ENCODE measurements at regions not wholly inside any gene's neighbourhood (a gene's known extent, or its start where the extent isn't known, plus 50 kb on each side); places are given as distances from the start of the nearest gene placed in this dataset.

- peaks cover 7% of the 10 kb centered on the region for H3K36me3 Mint-ChIP-seq
- H3K27me3 Mint-ChIP-seq = no peaks in the 10 kb centered on the region
- peaks cover 8 to 28% (median 25%) of the 10 kb centered on the region in 3 donors for H3K9me3 Mint-ChIP-seq
- no peak overlapping the region for H3K27ac Mint-ChIP-seq
- no peaks in the 10 kb centered on the region for H3K4me1 Mint-ChIP-seq
- no peak overlapping the region for H3K4me3 Mint-ChIP-seq
Measured at GRCh38 chr7:22647451-22648257, 79.3 kb upstream of the IL6 start.

DNA sequence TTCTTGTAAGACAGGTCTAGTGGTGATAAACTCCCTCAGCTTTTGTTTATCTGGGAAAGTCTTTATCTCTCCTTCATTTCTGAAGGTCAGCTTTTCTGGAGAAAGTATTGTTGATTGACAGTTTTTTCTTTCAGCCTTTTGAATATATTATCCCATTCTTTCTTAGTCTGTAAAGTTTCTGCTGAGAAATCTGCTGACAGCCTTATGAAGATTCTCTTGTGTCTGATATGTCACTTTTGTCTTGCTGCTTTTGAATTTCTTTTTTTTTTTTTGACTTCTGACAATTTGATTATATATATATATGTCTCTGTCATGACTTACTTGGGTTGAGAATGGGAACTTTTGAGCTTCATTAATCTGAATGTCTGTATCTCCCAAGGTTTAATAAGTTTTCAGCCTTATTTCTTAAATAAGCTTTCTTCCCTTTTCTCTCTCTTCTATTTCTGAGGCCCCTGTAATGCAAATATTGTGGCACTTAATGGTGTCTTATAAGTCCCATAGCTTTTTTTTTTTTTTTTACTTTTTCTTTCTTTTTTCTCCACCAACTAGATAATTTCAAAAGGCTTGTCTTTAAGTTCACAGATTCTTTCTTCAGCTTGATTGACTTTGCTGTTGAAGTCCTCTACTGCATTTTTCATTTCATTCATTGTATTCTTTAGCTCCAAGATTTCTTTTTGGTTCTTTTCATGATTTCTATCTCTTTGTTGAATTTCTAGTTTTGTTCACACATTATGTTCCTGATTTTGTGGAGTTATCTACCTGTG is 81.4 kb upstream of the IL6 start:
- H3K4me1 Mint-ChIP-seq = peaks cover 1 to 9% (median 2%) of the 10 kb centered on the region in 3 donors

DNA sequence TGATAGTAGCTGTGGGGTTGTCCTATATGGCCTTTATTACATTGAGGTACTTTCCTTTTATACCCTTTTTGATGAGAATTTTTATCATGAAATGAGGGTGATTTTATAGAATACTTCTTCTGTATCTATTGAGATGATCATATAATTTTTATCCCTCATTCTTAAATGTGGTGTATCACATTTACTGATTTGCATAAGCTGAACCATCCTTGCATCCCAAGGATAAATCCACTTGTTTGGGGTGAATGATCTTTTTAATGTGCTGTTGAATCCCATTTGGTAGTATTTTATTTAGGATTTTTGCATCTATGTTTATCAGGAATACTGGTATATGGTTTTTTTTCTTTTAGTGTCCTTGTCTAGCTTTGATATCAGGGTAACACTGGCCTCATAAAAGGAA is 84.5 kb upstream of the IL6 start:
- Mint-ChIP-seq H3K27ac (no peak overlapping the region), H3K4me3 (peak overlapping the region in 1 of 4 donors; percentile 9), H3K27me3 (no peaks in the 10 kb centered on the region), H3K36me3 (peaks cover 2% of the 10 kb centered on the region), H3K4me1 (peaks cover 2 to 10% (median 7%) of the 10 kb centered on the region in 3 donors), H3K9me3 (peaks cover 10 to 26% (median 20%) of the 10 kb centered on the region in 3 donors)

More for the DNA sequence above, 81.4 kb upstream of the IL6 start:
- peak overlapping the region in 1 of 4 donors; percentile 56 for H3K4me3 Mint-ChIP-seq
- peaks cover 7% of the 10 kb centered on the region for H3K36me3 Mint-ChIP-seq
- H3K27me3 Mint-ChIP-seq = no peaks in the 10 kb centered on the region
- H3K27ac Mint-ChIP-seq = no peak overlapping the region
- peaks cover 12 to 34% (median 31%) of the 10 kb centered on the region in 3 donors for H3K9me3 Mint-ChIP-seq

DNA sequence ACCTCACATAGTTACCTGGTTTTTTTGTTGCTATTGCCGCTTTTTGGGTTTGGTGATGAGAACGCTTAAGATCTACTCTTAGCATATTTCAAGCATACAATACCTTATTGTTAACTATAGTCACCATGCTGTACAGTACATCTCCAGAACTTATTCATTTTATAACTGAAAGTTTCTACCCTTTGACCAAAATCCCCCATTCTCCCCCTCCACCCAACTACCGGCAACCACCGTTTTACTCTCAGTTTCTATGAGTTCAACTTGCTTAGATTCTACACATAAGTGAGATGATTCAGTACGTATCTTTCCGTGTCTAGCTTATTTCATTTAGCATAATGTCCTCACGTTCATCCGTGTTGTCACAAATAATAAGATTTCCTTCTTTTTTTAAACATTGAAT is 86.7 kb upstream of the IL6 start:
- H3K27ac Mint-ChIP-seq = no peak overlapping the region
- peaks cover 3% of the 10 kb centered on the region for H3K36me3 Mint-ChIP-seq
- no peaks in the 10 kb centered on the region for H3K27me3 Mint-ChIP-seq
- H3K9me3 Mint-ChIP-seq = peaks cover 9 to 17% (median 14%) of the 10 kb centered on the region in 3 donors
- peaks cover 2 to 10% (median 7%) of the 10 kb centered on the region in 3 donors for H3K4me1 Mint-ChIP-seq
- H3K4me3 Mint-ChIP-seq = peak overlapping the region in 2 of 4 donors; percentile 83 to 89

DNA sequence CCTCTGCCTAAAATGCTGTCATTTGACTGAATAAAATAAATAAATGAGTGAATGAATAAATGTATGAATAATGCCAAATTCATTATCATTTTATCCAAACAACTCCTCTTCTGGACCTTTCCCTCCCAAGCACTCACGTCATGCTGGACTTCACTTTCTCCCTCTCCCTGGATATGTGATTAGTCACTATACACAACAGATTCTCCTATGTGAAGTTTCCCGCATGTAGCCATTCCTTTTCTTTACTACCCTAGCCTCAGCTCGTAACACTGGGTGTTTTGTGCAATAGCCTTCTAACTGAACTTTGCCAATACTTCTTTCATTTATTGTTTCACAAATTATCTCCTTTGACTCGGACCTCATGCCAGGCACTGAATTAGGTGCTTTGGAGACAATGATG is 87.6 kb upstream of the IL6 start:
- Mint-ChIP-seq H3K4me3 (peak overlapping the region in 1 of 4 donors; percentile 15), H3K36me3 (peaks cover 1% of the 10 kb centered on the region), H3K4me1 (peaks cover 2 to 10% (median 7%) of the 10 kb centered on the region in 3 donors), H3K27ac (no peak overlapping the region), H3K9me3 (peaks cover 9 to 17% (median 17%) of the 10 kb centered on the region in 3 donors), H3K27me3 (no peaks in the 10 kb centered on the region)

DNA sequence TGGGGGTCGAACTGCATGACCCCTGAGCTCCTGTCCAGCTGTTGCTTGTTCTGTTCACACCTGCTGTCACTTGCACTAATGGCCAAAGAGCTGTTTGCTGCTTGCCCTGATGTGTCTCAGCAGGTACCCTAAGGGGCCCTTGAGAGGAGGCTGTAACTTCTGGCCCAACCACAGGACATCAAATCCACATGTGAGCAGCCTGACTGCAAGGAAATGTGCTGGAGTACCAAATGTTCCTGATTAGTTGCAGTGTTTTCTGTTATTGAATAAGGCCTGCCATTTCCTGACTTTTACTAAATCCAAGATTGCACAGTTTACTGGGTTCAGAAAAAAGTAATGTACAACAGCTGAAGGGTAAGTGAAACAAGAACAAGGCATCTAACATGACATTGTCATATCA is 91.7 kb upstream of the IL6 start:
- no peaks in the 10 kb centered on the region for H3K27me3 Mint-ChIP-seq
- no peak overlapping the region for H3K4me3 Mint-ChIP-seq
- H3K4me1 Mint-ChIP-seq = peaks cover 0 to 3% (median 0%) of the 10 kb centered on the region in 3 donors
- peaks cover 1% of the 10 kb centered on the region for H3K36me3 Mint-ChIP-seq
- H3K27ac Mint-ChIP-seq = no peak overlapping the region
- H3K9me3 Mint-ChIP-seq = peaks cover 0 to 2% (median 0%) of the 10 kb centered on the region in 3 donors

- Mint-ChIP-seq H3K4me1 (no peaks in the 10 kb centered on the region), H3K27ac (no peak overlapping the region)
Measured at GRCh38 chr7:22633954-22634474, 93.0 kb upstream of the IL6 start.

GRCh38 chr7:22633286-22633953 is 93.6 kb upstream of the IL6 start:
- no peaks in the 10 kb centered on the region for H3K4me1 Mint-ChIP-seq
- H3K9me3 Mint-ChIP-seq = peaks cover 0 to 2% (median 0%) of the 10 kb centered on the region in 3 donors
- no peak overlapping the region for H3K4me3 Mint-ChIP-seq
- H3K36me3 Mint-ChIP-seq = peaks cover 1% of the 10 kb centered on the region
- no peaks in the 10 kb centered on the region for H3K27me3 Mint-ChIP-seq
- no peak overlapping the region for H3K27ac Mint-ChIP-seq

More at GRCh38 chr7:22633954-22634474, 93.0 kb upstream of the IL6 start:
- Mint-ChIP-seq H3K4me3 (no peak overlapping the region), H3K36me3 (peaks cover 1% of the 10 kb centered on the region), H3K9me3 (peaks cover 0 to 2% (median 0%) of the 10 kb centered on the region in 3 donors), H3K27me3 (no peaks in the 10 kb centered on the region)

GRCh38 chr7:22632674-22633073 is 94.3 kb upstream of the IL6 start:
- Mint-ChIP-seq H3K36me3 (peaks cover 1% of the 10 kb centered on the region), H3K27ac (no peak overlapping the region), H3K4me3 (no peak overlapping the region), H3K4me1 (no peaks in the 10 kb centered on the region), H3K27me3 (no peaks in the 10 kb centered on the region), H3K9me3 (peaks cover 0 to 2% (median 0%) of the 10 kb centered on the region in 3 donors)

DNA sequence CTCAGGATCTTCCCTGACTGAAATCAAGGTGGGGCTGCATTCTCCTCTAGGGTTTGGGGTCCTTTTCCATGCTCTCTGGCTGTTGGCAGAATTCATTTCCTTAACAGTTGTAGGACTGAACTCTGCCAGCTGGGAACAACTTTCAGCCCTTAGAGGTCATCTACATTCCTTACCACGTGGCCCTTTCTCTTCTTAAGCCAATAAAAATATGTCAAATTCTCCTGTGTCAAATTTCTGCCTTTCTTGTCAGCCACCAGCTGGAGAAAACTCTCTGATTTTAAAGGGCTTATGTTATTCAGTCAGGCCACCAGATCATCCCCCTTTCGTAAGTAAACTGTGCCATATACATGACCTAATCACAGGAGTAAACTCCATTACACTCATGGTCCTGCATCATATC is 95.3 kb upstream of the IL6 start:
- no peak overlapping the region for H3K27ac Mint-ChIP-seq
- H3K36me3 Mint-ChIP-seq = peaks cover 1% of the 10 kb centered on the region
- no peaks in the 10 kb centered on the region for H3K27me3 Mint-ChIP-seq
- H3K9me3 Mint-ChIP-seq = peaks cover 0 to 2% (median 0%) of the 10 kb centered on the region in 3 donors
- no peak overlapping the region for H3K4me3 Mint-ChIP-seq
- H3K4me1 Mint-ChIP-seq = no peaks in the 10 kb centered on the region

- no peaks in the 10 kb centered on the region for H3K36me3 Mint-ChIP-seq
- no peaks in the 10 kb centered on the region for H3K4me1 Mint-ChIP-seq
- H3K27me3 Mint-ChIP-seq = no peaks in the 10 kb centered on the region
- no peak overlapping the region for H3K27ac Mint-ChIP-seq
- H3K4me3 Mint-ChIP-seq = no peak overlapping the region
- peaks cover 0 to 2% (median 0%) of the 10 kb centered on the region in 3 donors for H3K9me3 Mint-ChIP-seq
Measured at GRCh38 chr7:22630069-22630468, 96.9 kb upstream of the IL6 start.

DNA sequence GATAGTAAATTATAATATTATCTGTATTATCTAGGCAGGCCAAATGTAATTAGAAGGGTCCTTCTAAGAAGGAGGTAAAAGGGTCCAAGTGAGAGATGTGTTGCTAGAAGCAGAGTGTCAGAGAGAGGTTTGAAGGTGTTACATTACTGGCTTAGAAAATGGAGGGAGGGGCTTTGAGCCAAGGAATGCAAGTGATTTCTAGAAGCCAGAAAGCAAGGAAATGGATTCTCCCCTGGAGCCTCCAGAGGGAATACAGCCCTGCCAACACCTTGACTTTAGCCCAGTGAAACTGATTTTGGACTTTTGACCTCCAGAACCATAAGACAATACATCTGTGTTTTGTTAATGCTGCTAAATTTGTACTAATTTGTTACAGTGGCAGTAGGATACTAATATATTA is 97.9 kb upstream of the IL6 start:
- H3K36me3 Mint-ChIP-seq = no peaks in the 10 kb centered on the region
- no peak overlapping the region for H3K27ac Mint-ChIP-seq
- H3K9me3 Mint-ChIP-seq = no peaks in the 10 kb centered on the region

DNA sequence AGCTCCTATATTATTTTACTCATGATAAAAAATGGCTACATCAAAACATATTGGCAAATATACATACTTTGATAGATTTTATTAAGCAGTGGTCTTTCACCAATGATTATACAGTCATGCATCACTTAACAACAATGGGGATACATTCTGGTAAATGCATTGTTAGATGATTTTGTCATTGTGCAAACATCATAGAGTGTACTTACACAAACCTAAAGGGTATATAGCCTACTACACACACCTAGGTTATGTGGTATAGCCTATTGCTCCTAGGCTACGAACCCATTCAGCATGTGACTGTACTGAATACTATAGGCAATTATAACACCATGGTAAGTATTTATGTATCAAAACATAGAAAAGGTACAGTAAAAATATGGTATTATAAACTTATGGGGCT is 98.9 kb upstream of the IL6 start:
- Mint-ChIP-seq H3K27ac (no peak overlapping the region), H3K36me3 (no peaks in the 10 kb centered on the region), H3K9me3 (no peaks in the 10 kb centered on the region), H3K27me3 (no peaks in the 10 kb centered on the region), H3K4me3 (no peak overlapping the region), H3K4me1 (no peaks in the 10 kb centered on the region)

More for the DNA sequence above, 97.9 kb upstream of the IL6 start:
- no peaks in the 10 kb centered on the region for H3K4me1 Mint-ChIP-seq
- H3K4me3 Mint-ChIP-seq = no peak overlapping the region
- no peaks in the 10 kb centered on the region for H3K27me3 Mint-ChIP-seq

GRCh38 chr7:22627136-22627535 is 99.9 kb upstream of the IL6 start:
- H3K27me3 Mint-ChIP-seq = no peaks in the 10 kb centered on the region
- no peaks in the 10 kb centered on the region for H3K9me3 Mint-ChIP-seq

DNA sequence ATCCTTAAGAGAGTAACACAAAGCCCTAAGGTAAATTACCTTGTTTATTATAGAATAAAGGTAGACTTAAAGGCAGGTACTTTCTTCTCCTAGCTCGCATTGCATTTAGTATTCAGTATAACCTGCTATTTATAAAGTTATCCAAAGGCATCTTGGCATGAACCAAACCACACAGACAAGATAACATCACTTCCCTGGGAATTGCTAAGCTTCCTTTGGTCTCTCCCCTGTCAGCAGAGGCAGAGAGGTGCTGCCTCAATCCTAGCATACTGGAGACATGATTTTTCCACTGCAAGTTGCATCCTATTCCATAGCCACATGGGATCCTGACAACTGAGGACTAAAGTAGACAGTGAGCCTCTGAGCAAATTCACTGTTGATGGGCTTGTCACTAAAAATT is 101.7 kb upstream of the IL6 start:
- peaks cover 0 to 3% (median 0%) of the 10 kb centered on the region in 3 donors for H3K9me3 Mint-ChIP-seq
- H3K27ac Mint-ChIP-seq = no peak overlapping the region
- H3K27me3 Mint-ChIP-seq = no peaks in the 10 kb centered on the region
- H3K36me3 Mint-ChIP-seq = no peaks in the 10 kb centered on the region
- H3K4me3 Mint-ChIP-seq = no peak overlapping the region
- no peaks in the 10 kb centered on the region for H3K4me1 Mint-ChIP-seq

More at GRCh38 chr7:22627136-22627535, 99.9 kb upstream of the IL6 start:
- H3K4me1 Mint-ChIP-seq = no peaks in the 10 kb centered on the region
- H3K36me3 Mint-ChIP-seq = no peaks in the 10 kb centered on the region
- H3K27ac Mint-ChIP-seq = no peak overlapping the region
- no peak overlapping the region for H3K4me3 Mint-ChIP-seq
